Keratinocyte (primary cell): ENCODE measurements at regions not wholly inside any gene's neighbourhood (a gene's known extent, or its start where the extent isn't known, plus 50 kb on each side); places are given as distances from the start of the nearest gene placed in this dataset.

Source experiments
- DNase-seq: peaks from one replicate; pipeline ENCODE4 v3.0.0-alpha.2; 2011; ENCODE audit warnings: low read depth, missing footprints, low spot score
- FAIRE-seq: peaks from 2 replicates; lab custom pipeline; 2011; peaks lifted over from hg19 to GRCh38; lab: Jason Lieb, UNC
- H2AFZ ChIP-seq: 2 replicates; pipeline ENCODE4 v1.6.0; 2012; ENCODE audit warnings: low read length, control low read depth, inconsistent platforms; ENCODE audit not compliant: control insufficient read depth
- H3K27ac ChIP-seq: 2 replicates; pipeline ENCODE4 v1.5.1; 2011; ENCODE audit warnings: low read length; ENCODE audit not compliant: control insufficient read depth, insufficient read depth
- H3K27me3 ChIP-seq: 3 replicates; pipeline ENCODE4 v1.6.0; 2011; ENCODE audit warnings: low read length; ENCODE audit not compliant: control insufficient read depth, insufficient read depth; ENCODE audit errors: extremely low read depth
- H3K36me3 ChIP-seq, 2 experiments: 2 replicates in 1 of 2; 3 replicates in 1 of 2; pipeline ENCODE4 v1.5.1; 2011; ENCODE audit warnings: low read length in 2 of 2, mild to moderate bottlenecking in 1 of 2; ENCODE audit not compliant: control insufficient read depth in 2 of 2, insufficient read depth in 2 of 2; ENCODE audit errors: extremely low read depth in 1 of 2
- H3K4me1 ChIP-seq: 3 replicates; pipeline ENCODE4 v1.5.1; 2011; ENCODE audit warnings: low read length; ENCODE audit not compliant: control insufficient read depth, insufficient read depth; ENCODE audit errors: extremely low read depth
- H3K4me2 ChIP-seq: 3 replicates; pipeline ENCODE4 v1.6.0; 2011; ENCODE audit warnings: low read depth, low read length; ENCODE audit not compliant: control insufficient read depth, insufficient read depth; ENCODE audit errors: extremely low read depth
- H3K4me3 ChIP-seq, 3 experiments: fragments of 200-600 bp in 1 of 3; sonication (generic) in 1 of 3; 2 replicates in 2 of 3; 3 replicates in 1 of 3; pipeline ENCODE4 v1.5.1; 2011 to 2016; ENCODE audit warnings: low read length in 3 of 3, mild to moderate bottlenecking in 3 of 3, control low read depth in 2 of 3, inconsistent platforms in 1 of 3, low read depth in 1 of 3, mixed read lengths in 1 of 3, mixed run types in 1 of 3, moderate library complexity in 1 of 3; ENCODE audit not compliant: control insufficient read depth in 2 of 3, insufficient read depth in 2 of 3; ENCODE audit errors: extremely low read depth in 1 of 3
- H3K79me2 ChIP-seq: 2 replicates; pipeline ENCODE4 v1.6.0; 2012; ENCODE audit warnings: low read length; ENCODE audit not compliant: control insufficient read depth, insufficient read depth
- H3K9ac ChIP-seq: 3 replicates; pipeline ENCODE4 v1.6.0; 2011; ENCODE audit warnings: low read length; ENCODE audit not compliant: control insufficient read depth, insufficient read depth; ENCODE audit errors: extremely low read depth
- H3K9me1 ChIP-seq: 3 replicates; pipeline ENCODE4 v1.6.0; 2011; ENCODE audit warnings: low read length; ENCODE audit not compliant: control insufficient read depth, insufficient read depth; ENCODE audit errors: extremely low read depth
- H3K9me3 ChIP-seq: 2 replicates; pipeline ENCODE4 v1.5.1; 2012; ENCODE audit warnings: low read depth, low read length; ENCODE audit not compliant: control insufficient read depth
- H4K20me1 ChIP-seq: 3 replicates; pipeline ENCODE4 v1.6.0; 2011; ENCODE audit warnings: low read length; ENCODE audit not compliant: control insufficient read depth, insufficient read depth; ENCODE audit errors: extremely low read depth
- EZH2 ChIP-seq: IDR thresholded peaks from one replicate; pipeline ENCODE4 v1.6.1; 2012; ENCODE audit warnings: inconsistent platforms, mild to moderate bottlenecking, low read length, moderate library complexity
- dilution Hi-C: fragments of 300-500 bp; cut with MboI; formaldehyde crosslinking; loops from one replicate; pipeline ENCODE4 v1.7.0; 2020; ENCODE audit warnings: low sequenced_read_pairs; ENCODE audit not compliant: extremely low pct_ligation_motif_present
- TF ChIP-seq, protein P1 (sequence below), 3 experiments: IDR thresholded peaks in 1 of 3; conservative IDR thresholded peaks in 1 of 3; optimal IDR thresholded peaks in 1 of 3; 2 replicates in 2 of 3; 3 replicates in 1 of 3; pipeline versions ENCODE3 to v1.5.1; 2011; ENCODE audit warnings: low read length in 3 of 3, mild to moderate bottlenecking in 3 of 3, moderate library complexity in 2 of 3, control low read depth in 1 of 3, inconsistent platforms in 1 of 3; ENCODE audit not compliant: insufficient read depth in 2 of 3; ENCODE audit errors: extremely low read depth in 1 of 3

DNA sequence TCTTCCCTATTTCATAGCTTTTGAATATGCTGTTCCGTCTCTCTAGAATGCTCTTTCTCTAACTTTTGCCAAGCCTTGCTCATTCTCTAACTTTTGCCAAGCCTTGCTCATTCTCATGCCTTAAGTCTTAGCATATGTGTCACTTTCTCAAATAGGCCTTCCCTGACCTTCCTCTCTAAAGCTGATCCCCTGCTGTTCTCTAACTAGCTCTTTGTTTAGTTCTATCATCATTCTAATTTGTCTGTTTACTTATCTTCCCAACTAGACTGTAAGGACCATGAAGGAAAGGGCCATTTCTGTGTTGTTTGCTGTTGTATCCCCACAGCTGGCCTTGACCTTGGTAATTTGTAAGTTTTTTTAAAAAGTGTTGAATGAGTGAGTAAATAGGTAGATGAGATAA is 71.1 kb downstream of the ZNF641 start:
- H2AFZ ChIP-seq, result no peak overlapping the region
- no peaks in the 10 kb centered on the region for H3K4me1 ChIP-seq
- no peak for DNase-seq
- no peaks in the 10 kb centered on the region for H4K20me1 ChIP-seq
- H3K36me3 ChIP-seq, result no peaks in the 10 kb centered on the region
- H3K4me2 ChIP-seq, result no peak overlapping the region
- TF ChIP-seq EZH2, result no peak
- TF ChIP-seq, protein P1, sequence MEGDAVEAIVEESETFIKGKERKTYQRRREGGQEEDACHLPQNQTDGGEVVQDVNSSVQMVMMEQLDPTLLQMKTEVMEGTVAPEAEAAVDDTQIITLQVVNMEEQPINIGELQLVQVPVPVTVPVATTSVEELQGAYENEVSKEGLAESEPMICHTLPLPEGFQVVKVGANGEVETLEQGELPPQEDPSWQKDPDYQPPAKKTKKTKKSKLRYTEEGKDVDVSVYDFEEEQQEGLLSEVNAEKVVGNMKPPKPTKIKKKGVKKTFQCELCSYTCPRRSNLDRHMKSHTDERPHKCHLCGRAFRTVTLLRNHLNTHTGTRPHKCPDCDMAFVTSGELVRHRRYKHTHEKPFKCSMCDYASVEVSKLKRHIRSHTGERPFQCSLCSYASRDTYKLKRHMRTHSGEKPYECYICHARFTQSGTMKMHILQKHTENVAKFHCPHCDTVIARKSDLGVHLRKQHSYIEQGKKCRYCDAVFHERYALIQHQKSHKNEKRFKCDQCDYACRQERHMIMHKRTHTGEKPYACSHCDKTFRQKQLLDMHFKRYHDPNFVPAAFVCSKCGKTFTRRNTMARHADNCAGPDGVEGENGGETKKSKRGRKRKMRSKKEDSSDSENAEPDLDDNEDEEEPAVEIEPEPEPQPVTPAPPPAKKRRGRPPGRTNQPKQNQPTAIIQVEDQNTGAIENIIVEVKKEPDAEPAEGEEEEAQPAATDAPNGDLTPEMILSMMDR (optimal IDR thresholded peaks at IDR 0.05 in 1 of 3, IDR thresholded peaks at IDR 0.05 in 1 of 3, conservative IDR thresholded peaks at IDR 0.05 in 1 of 3; ENCODE audit: extremely low read depth in 1 of 3, insufficient read depth in 2 of 3, low read length in 3 of 3), result no peak
- H3K9me1 ChIP-seq, result no peaks in the 10 kb centered on the region
- no peak overlapping the region for H3K9ac ChIP-seq
- H3K79me2 ChIP-seq, result no peaks in the 10 kb centered on the region
- H3K27ac ChIP-seq, result no peak overlapping the region
- H3K27me3 ChIP-seq, result peaks cover 7% of the 10 kb centered on the region
- no peak for FAIRE-seq
- H3K9me3 ChIP-seq, result no peaks in the 10 kb centered on the region
- dilution Hi-C loops, result no loop called here
- H3K4me3 ChIP-seq, result no peak overlapping the region

DNA sequence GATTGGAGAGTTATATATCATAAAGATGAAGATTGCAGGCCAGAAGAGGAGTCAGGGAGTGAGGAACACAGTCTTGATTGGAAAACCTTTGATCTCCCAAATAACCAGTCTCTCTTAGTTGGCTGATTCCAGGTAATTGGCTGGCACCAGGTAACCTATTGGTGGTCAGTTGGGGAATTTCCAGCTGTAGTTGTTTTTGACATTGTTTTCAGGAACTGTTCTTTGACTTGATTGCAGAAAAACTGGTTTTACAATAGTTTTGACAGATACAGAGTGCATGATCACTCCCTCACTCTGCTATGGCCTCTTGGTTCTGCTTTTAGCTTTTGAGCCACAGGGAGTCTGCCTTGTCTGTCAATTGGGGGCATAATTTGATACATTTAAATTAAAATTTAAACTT is 71.6 kb downstream of the ZNF641 start:
- Histone ChIP-seq H2AFZ (no peak overlapping the region), H3K4me3 (no peak overlapping the region), H3K27me3 (peaks cover 7% of the 10 kb centered on the region), H3K9me1 (no peaks in the 10 kb centered on the region), H3K9ac (no peak overlapping the region), H3K79me2 (no peaks in the 10 kb centered on the region), H3K4me1 (no peaks in the 10 kb centered on the region), H3K9me3 (no peaks in the 10 kb centered on the region), H3K27ac (no peak overlapping the region), H3K36me3 (no peaks in the 10 kb centered on the region), H4K20me1 (no peaks in the 10 kb centered on the region), H3K4me2 (no peak overlapping the region)
- dilution Hi-C loops, result no loop called here
- FAIRE-seq (no peak), DNase-seq (no peak)
- TF ChIP-seq, protein P1 (optimal IDR thresholded peaks at IDR 0.05 in 1 of 3, IDR thresholded peaks at IDR 0.05 in 1 of 3, conservative IDR thresholded peaks at IDR 0.05 in 1 of 3; ENCODE audit: extremely low read depth in 1 of 3, insufficient read depth in 2 of 3, low read length in 3 of 3), result no peak
- no peak for TF ChIP-seq EZH2
